ENCODE measurements at regions not wholly inside any gene's neighbourhood (a gene's known extent, or its start where the extent isn't known, plus 50 kb on each side); places are given as distances from the start of the nearest gene placed in this dataset.

GRCh38 chr5:124087752-124088151, 575.8 kb downstream of the CSNK1G3 start:
- Mint-ChIP-seq H3K27me3 (no peaks in the 10 kb centered on the region), H3K36me3 (no peaks in the 10 kb centered on the region), H3K4me1 (no peaks in the 10 kb centered on the region), H3K4me3 (no peak overlapping the region), H3K9me3 (no peaks in the 10 kb centered on the region), H3K27ac (no peak overlapping the region)
- ATAC-seq (ENCODE audit: low read depth) = no peak
- DNase-seq = no peak
- POLR2A ChIA-PET = no interaction called here

DNA sequence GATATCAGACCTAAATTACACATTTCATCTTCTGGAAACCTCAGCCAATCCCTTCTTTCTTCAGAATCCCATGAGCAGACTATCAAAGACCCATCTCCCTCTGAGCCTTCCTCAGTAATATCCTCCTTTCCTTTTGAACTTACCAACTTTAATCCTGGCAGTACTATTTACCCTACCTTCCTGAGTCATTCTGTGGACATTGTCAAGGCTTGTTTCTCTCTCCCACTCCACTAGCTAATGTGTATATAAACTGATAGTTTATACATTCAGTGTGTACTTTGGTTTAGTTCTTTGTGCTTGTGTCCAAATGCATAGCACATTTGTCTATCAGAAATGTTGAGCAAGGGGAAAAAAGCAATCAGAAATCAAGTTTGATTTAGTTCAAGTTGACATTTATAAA, 568.3 kb downstream of the CSNK1G3 start:
- Mint-ChIP-seq H3K36me3 (no peaks in the 10 kb centered on the region), H3K27me3 (no peaks in the 10 kb centered on the region), H3K4me3 (no peak overlapping the region), H3K4me1 (no peaks in the 10 kb centered on the region), H3K9me3 (no peaks in the 10 kb centered on the region), H3K27ac (no peak overlapping the region)
- ATAC-seq (ENCODE audit: low read depth) (no peak), DNase-seq (no peak)
- POLR2A ChIA-PET = no interaction called here

- no peak for DNase-seq
- no peaks in the 10 kb centered on the region for H3K4me1 Mint-ChIP-seq
- H3K4me3 Mint-ChIP-seq = no peak overlapping the region
- POLR2A ChIA-PET = no interaction called here
- H3K27ac Mint-ChIP-seq = no peak overlapping the region
- no peaks in the 10 kb centered on the region for H3K27me3 Mint-ChIP-seq
- H3K36me3 Mint-ChIP-seq = no peaks in the 10 kb centered on the region
- ATAC-seq (ENCODE audit: low read depth) = no peak
- no peaks in the 10 kb centered on the region for H3K9me3 Mint-ChIP-seq
Measured at GRCh38 chr5:124079062-124079461, 567.1 kb downstream of the CSNK1G3 start.

- ATAC-seq (ENCODE audit: low read depth) = no peak
- Mint-ChIP-seq H3K4me3 (no peak overlapping the region), H3K4me1 (no peaks in the 10 kb centered on the region), H3K36me3 (no peaks in the 10 kb centered on the region), H3K27me3 (no peaks in the 10 kb centered on the region), H3K27ac (no peak overlapping the region), H3K9me3 (no peaks in the 10 kb centered on the region)
- DNase-seq = no peak
- POLR2A ChIA-PET = no interaction called here
Measured at GRCh38 chr5:124074500-124074899, 562.5 kb downstream of the CSNK1G3 start.

DNA sequence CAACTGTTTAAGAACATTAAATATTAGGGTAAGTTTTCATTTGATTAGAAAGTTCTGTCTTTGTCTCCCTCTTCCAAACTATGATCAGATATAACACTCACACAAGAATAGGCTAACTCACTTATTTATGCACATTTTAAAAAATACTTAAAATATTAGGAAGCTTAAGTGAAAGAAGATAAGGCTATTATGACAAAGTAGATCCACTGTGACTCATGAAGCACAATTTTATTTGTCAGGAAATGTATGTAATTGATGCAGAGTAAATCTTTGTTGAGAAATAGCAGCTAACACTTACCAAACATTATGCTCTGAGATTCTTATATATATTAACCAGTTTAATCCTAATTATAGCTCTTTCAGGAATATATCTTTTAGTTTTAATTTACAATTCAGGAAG, 560.6 kb downstream of the CSNK1G3 start:
- H3K27me3 Mint-ChIP-seq = no peaks in the 10 kb centered on the region
- H3K36me3 Mint-ChIP-seq = no peaks in the 10 kb centered on the region
- H3K4me3 Mint-ChIP-seq = no peak overlapping the region
- DNase-seq (no peak), ATAC-seq (ENCODE audit: low read depth) (no peak)
- POLR2A ChIA-PET = no interaction called here
- H3K9me3 Mint-ChIP-seq = no peaks in the 10 kb centered on the region
- H3K27ac Mint-ChIP-seq = no peak overlapping the region
- no peaks in the 10 kb centered on the region for H3K4me1 Mint-ChIP-seq

GRCh38 chr5:124071039-124071438, 559.1 kb downstream of the CSNK1G3 start:
- DNase-seq = no peak
- H3K4me1 Mint-ChIP-seq = no peaks in the 10 kb centered on the region
- H3K27ac Mint-ChIP-seq = no peak overlapping the region
- POLR2A ChIA-PET = no interaction called here
- no peak for ATAC-seq (ENCODE audit: low read depth)
- H3K4me3 Mint-ChIP-seq = no peak overlapping the region
- H3K27me3 Mint-ChIP-seq = no peaks in the 10 kb centered on the region
- H3K36me3 Mint-ChIP-seq = no peaks in the 10 kb centered on the region
- H3K9me3 Mint-ChIP-seq = peaks cover under 1% of the 10 kb centered on the region

- H3K27ac Mint-ChIP-seq = no peak overlapping the region
- H3K9me3 Mint-ChIP-seq = peaks cover 2% of the 10 kb centered on the region
- no peaks in the 10 kb centered on the region for H3K27me3 Mint-ChIP-seq
- H3K36me3 Mint-ChIP-seq = no peaks in the 10 kb centered on the region
- H3K4me3 Mint-ChIP-seq = no peak overlapping the region
- POLR2A ChIA-PET = no interaction called here
- no peaks in the 10 kb centered on the region for H3K4me1 Mint-ChIP-seq
- DNase-seq = no peak
- ATAC-seq (ENCODE audit: low read depth) = no peak
Measured at GRCh38 chr5:124065508-124065907, 553.5 kb downstream of the CSNK1G3 start.

GRCh38 chr5:124064956-124065355, 553.0 kb downstream of the CSNK1G3 start:
- DNase-seq = no peak
- Mint-ChIP-seq H3K9me3 (peaks cover 2% of the 10 kb centered on the region), H3K4me3 (no peak overlapping the region), H3K27me3 (no peaks in the 10 kb centered on the region), H3K4me1 (no peaks in the 10 kb centered on the region), H3K27ac (no peak overlapping the region), H3K36me3 (no peaks in the 10 kb centered on the region)
- ATAC-seq (ENCODE audit: low read depth) = no peak
- POLR2A ChIA-PET = no interaction called here

DNA sequence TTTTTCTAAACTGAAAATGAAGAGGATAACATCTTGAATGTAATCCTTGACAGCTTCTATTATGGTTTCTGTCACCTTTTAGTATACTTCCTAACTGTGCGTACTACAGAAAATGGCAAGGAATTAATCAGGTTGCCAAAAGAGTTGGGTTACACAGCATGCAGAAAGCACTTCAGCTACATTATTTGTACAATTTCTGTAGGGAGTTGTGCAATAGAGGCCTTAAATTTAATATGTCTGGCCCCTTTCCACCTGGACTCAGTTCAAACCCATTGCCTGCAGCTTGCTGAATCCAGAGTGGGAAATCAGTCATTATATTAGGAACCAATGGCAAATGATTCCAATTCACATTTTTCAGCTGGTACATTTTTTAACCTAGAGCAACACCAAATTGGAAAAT, 549.7 kb downstream of the CSNK1G3 start:
- no peak overlapping the region for H3K27ac Mint-ChIP-seq
- H3K4me1 Mint-ChIP-seq = no peaks in the 10 kb centered on the region

GRCh38 chr5:124061068-124061430, 549.1 kb downstream of the CSNK1G3 start:
- Mint-ChIP-seq H3K27ac (no peak overlapping the region), H3K9me3 (peaks cover 3% of the 10 kb centered on the region), H3K4me3 (no peak overlapping the region), H3K36me3 (no peaks in the 10 kb centered on the region), H3K27me3 (no peaks in the 10 kb centered on the region), H3K4me1 (no peaks in the 10 kb centered on the region)
- no peak for DNase-seq
- POLR2A ChIA-PET = no interaction called here
- no peak for ATAC-seq (ENCODE audit: low read depth)

More for the DNA sequence above, 549.7 kb downstream of the CSNK1G3 start:
- DNase-seq (no peak), ATAC-seq (ENCODE audit: low read depth) (no peak)
- Mint-ChIP-seq H3K4me3 (no peak overlapping the region), H3K27me3 (no peaks in the 10 kb centered on the region), H3K36me3 (no peaks in the 10 kb centered on the region), H3K9me3 (peaks cover 3% of the 10 kb centered on the region)
- POLR2A ChIA-PET = no interaction called here

- no peaks in the 10 kb centered on the region for H3K36me3 Mint-ChIP-seq
- POLR2A ChIA-PET = no interaction called here
- no peaks in the 10 kb centered on the region for H3K27me3 Mint-ChIP-seq
- no peaks in the 10 kb centered on the region for H3K4me1 Mint-ChIP-seq
- H3K27ac Mint-ChIP-seq = no peak overlapping the region
- DNase-seq (no peak), ATAC-seq (ENCODE audit: low read depth) (no peak)
- H3K4me3 Mint-ChIP-seq = no peak overlapping the region
- peaks cover 1% of the 10 kb centered on the region for H3K9me3 Mint-ChIP-seq
Measured at GRCh38 chr5:124060413-124061067, 548.6 kb downstream of the CSNK1G3 start.

DNA sequence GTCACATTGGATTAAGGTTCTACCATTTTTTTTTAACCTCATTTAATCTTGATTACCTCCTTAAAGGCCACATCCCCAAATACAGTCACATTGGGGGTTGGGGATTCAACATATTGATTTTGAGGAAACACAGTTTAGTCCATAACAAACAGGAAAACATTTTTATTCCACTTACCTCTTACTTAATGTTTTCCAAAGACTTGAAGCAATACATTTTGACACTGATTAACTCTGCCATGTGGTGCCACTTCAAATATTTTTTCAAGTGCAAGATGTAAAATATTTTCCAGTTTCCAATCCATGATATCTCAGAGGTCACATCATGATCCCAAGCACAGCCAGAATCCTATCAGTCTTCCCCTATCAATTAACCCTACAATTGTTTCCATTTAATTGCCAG, 548.0 kb downstream of the CSNK1G3 start:
- ATAC-seq (ENCODE audit: low read depth) = no peak
- POLR2A ChIA-PET = no interaction called here

DNA sequence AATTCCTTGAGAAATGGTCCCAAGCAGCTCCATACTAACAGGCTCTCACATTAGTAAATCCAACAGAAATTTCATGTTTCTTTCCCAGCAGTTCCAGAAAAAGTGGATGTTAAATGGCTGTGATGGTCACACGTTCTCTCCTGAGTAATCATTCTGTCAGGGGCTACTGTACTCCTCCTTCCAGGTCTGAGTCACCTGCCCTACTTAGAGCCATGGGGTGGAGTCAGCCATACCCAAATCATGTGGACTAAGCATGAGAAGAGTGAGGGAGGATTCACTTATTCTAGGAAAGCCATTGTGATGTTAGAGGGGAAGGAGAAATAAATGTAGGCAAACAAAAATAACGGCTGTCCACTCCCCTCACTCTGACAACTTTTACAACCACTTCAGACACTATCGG, 547.2 kb downstream of the CSNK1G3 start:
- Mint-ChIP-seq H3K27ac (no peak overlapping the region), H3K27me3 (no peaks in the 10 kb centered on the region), H3K4me1 (no peaks in the 10 kb centered on the region), H3K4me3 (no peak overlapping the region), H3K36me3 (no peaks in the 10 kb centered on the region), H3K9me3 (peaks cover 1% of the 10 kb centered on the region)
- POLR2A ChIA-PET = no interaction called here
- ATAC-seq (ENCODE audit: low read depth) (no peak), DNase-seq (no peak)

More for the DNA sequence above, 548.0 kb downstream of the CSNK1G3 start:
- DNase-seq = no peak
- Mint-ChIP-seq H3K27ac (no peak overlapping the region), H3K4me3 (no peak overlapping the region), H3K36me3 (no peaks in the 10 kb centered on the region), H3K4me1 (no peaks in the 10 kb centered on the region), H3K9me3 (peaks cover 1% of the 10 kb centered on the region), H3K27me3 (no peaks in the 10 kb centered on the region)

DNA sequence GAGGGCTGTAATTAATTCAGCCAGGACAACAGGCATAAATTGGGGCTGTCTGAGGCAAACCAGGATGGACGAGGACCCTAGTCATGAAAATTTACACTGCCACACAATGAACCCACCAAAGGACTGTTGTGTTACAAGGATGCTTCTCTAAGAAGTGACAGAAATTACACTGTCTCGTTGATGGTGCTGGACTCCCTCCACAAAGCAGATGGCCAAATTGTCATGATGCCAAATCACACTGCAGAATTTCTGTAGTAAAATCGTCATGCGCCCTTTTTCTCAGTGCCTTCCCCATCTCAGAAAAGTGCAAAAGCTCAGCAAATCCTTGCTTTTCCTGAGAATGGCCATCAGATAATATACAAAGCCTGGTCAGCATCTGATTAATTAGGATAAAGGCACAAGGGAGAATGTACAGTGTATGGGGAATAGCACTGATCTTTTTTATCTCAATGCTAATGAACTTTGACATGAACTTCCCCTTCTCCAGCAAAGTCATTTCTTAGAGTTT, 545.8 kb downstream of the CSNK1G3 start:
- peaks cover 1% of the 10 kb centered on the region for H3K9me3 Mint-ChIP-seq
- H3K4me3 Mint-ChIP-seq = no peak overlapping the region
- POLR2A ChIA-PET = no interaction called here
- DNase-seq (no peak), ATAC-seq (ENCODE audit: low read depth) (no peak)
- H3K4me1 Mint-ChIP-seq = no peaks in the 10 kb centered on the region
- no peak overlapping the region for H3K27ac Mint-ChIP-seq
- no peaks in the 10 kb centered on the region for H3K36me3 Mint-ChIP-seq
- H3K27me3 Mint-ChIP-seq = no peaks in the 10 kb centered on the region

All from activated naive CD8-positive, alpha-beta T cell treated with anti-CD3 and anti-CD28 coated beads, Interleukin-2, amount 10 ng/mL, durations not matched to agents 7 days and 5 days (primary cell).